Caco-2 (cell line): ENCODE measurements at regions not wholly inside any gene's neighbourhood (a gene's known extent, or its start where the extent isn't known, plus 50 kb on each side); places are given as distances from the start of the nearest gene placed in this dataset.
A peak's percentile ranks its signal among the peaks of the same experiment; 100 is the strongest.
"Not testable (repeated sequence)": the region's sequence is repeated elsewhere in the genome, so short reads cannot be mapped to it uniquely, and the experiment has no call there.

ENCODE experiments used
- BruUV-seq: library from RNA; stranded (reverse); fragments of 400-500 nt; replicated peaks from 2 replicates; lab custom pipeline; 2021; lab: Mats Ljungman, UMichigan
- CTCF ChIA-PET: fragments of 300-600 bp; sonication (Branson Sonifier 250); formaldehyde crosslinking; loops from one replicate; lab custom pipeline; 2022; ENCODE audit warnings: antibody characterized with exemption; lab: Charles Lee
- POLR2A ChIA-PET: fragments of 300-600 bp; sonication (Branson Sonifier 250); formaldehyde crosslinking; loops from one replicate; lab custom pipeline; 2022; ENCODE audit warnings: antibody characterized with exemption; lab: Charles Lee
- DNase-seq, 2 experiments: peaks; one replicate each; pipeline versions ENCODE4 v3.0.0 to v3.0.0-alpha.2; 2020 to 2022
- H3K27me3 ChIP-seq: replicated peaks from 2 replicates; pipeline ENCODE4 v1.6.0; 2011; ENCODE audit warnings: low read length; ENCODE audit not compliant: control insufficient read depth, insufficient read depth
- H3K36me3 ChIP-seq: 2 replicates; pipeline ENCODE4 v1.5.1; 2011; ENCODE audit warnings: low read length; ENCODE audit not compliant: control insufficient read depth, insufficient read depth
- H3K4me1 ChIP-seq: fragments of 250-450 bp; sonication (Bioruptor Pico); 2 replicates; pipeline ENCODE4 v1.5.1; 2020; ENCODE audit warnings: mild to moderate bottlenecking
- H3K4me3 ChIP-seq: 2 replicates; pipeline ENCODE4 v1.5.1; 2011; ENCODE audit warnings: low read depth, mild to moderate bottlenecking, control low read depth, low read length
- H3K9me3 ChIP-seq: fragments of 250-450 bp; sonication (Bioruptor Pico); 2 replicates; pipeline ENCODE4 v1.5.1; 2020; ENCODE audit warnings: mild to moderate bottlenecking, moderate library complexity
- H3K27ac Mint-ChIP-seq: one replicate; pipeline ENCODE4 v1.8.0; 2022; ENCODE audit warnings: mixed read lengths; ENCODE audit not compliant: unreplicated experiment
- H3K27me3 Mint-ChIP-seq: one replicate; pipeline ENCODE4 v1.8.0; 2022; ENCODE audit warnings: mixed read lengths; ENCODE audit not compliant: insufficient read depth, unreplicated experiment
- H3K36me3 Mint-ChIP-seq: one replicate; pipeline ENCODE4 v1.8.0; 2022; ENCODE audit warnings: mild to moderate bottlenecking, mixed read lengths; ENCODE audit not compliant: insufficient read depth, unreplicated experiment
- H3K4me1 Mint-ChIP-seq: one replicate; pipeline ENCODE4 v1.8.0; 2022; ENCODE audit warnings: low read depth, mixed read lengths; ENCODE audit not compliant: unreplicated experiment
- H3K4me3 Mint-ChIP-seq: one replicate; pipeline ENCODE4 v1.8.0; 2022; ENCODE audit warnings: mild to moderate bottlenecking, moderate library complexity, mixed read lengths; ENCODE audit not compliant: unreplicated experiment
- H3K9me3 Mint-ChIP-seq: one replicate; pipeline ENCODE4 v1.8.0; 2022; ENCODE audit warnings: mixed read lengths; ENCODE audit not compliant: unreplicated experiment
- intact Hi-C: fragments of 100-400 bp; cut with micrococcal nuclease; formaldehyde crosslinking; loops from one replicate; pipeline ENCODE4 v1.10.0; 2022; ENCODE audit not compliant: unreplicated experiment
- TF ChIP-seq, protein P1 (sequence below), 2 experiments: fragments of 200-600 bp in 1 of 2; IDR thresholded peaks; 1 replicate in 1 of 2; 2 replicates in 1 of 2; pipeline versions ENCODE4 v1.5.1 to v1.8.0; 2011 to 2022; ENCODE audit warnings: antibody characterized with exemption in 1 of 2, control low read depth in 1 of 2, inconsistent platforms in 1 of 2, low read depth in 1 of 2, low read length in 1 of 2, mild to moderate bottlenecking in 1 of 2, moderate library complexity in 1 of 2; ENCODE audit not compliant: insufficient read depth in 1 of 2, severe bottlenecking in 1 of 2, unreplicated experiment in 1 of 2

DNA sequence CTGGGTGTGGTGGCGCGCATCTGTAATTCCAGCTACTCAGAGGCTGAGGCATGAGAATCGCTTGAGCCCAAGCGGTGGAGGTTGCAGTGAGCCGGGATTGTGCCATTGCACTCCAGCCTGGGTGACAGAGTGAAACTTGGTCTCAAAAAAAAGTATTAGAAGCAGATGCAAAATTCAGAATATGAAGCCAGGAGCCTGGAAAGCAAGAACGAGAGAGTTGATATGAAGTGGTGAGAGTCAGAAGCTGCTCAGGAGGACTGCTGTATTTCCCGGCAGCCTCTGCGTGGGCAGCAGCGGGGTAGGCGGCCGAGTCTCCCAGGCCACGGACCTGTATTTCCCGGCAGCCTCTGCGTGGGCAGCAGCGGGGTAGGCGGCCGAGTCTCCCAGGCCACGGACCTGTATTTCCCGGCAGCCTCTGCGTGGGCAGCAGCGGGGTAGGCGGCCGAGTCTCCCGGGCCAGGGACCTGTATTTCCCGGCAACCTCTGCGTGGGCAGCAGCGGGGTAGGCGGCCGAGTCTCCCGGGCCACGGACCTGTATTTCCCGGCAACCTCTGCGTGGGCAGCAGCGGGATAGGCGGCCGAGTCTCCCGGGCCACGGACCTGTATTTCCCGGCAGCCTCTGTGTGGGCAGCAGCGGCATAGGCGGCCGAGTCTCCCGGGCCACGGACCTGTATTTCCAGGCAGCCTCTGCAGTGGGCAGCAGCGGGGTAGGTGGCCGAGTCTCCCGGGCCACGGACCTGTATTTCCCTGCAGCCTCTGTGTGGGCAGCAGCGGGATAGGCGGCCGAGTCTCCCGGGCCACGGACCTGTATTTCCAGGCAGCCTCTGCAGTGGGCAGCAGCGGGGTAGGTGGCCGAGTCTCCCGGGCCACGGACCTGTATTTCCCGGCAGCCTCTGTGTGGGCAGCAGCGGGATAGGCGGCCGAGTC is 145.2 kb upstream of the PITRM1 start:
- H3K27ac Mint-ChIP-seq, H3K27me3 Mint-ChIP-seq, H3K9me3 ChIP-seq, H3K4me3 ChIP-seq, POLR2A ChIA-PET, intact Hi-C loops, H3K4me3 Mint-ChIP-seq, H3K36me3 ChIP-seq, DNase-seq, H3K36me3 Mint-ChIP-seq, H3K4me1 ChIP-seq, BruUV-seq, H3K27me3 ChIP-seq, CTCF ChIA-PET, H3K4me1 Mint-ChIP-seq: not testable (repeated sequence)
- peaks cover 11% of the 10 kb centered on the region for H3K9me3 Mint-ChIP-seq

DNA sequence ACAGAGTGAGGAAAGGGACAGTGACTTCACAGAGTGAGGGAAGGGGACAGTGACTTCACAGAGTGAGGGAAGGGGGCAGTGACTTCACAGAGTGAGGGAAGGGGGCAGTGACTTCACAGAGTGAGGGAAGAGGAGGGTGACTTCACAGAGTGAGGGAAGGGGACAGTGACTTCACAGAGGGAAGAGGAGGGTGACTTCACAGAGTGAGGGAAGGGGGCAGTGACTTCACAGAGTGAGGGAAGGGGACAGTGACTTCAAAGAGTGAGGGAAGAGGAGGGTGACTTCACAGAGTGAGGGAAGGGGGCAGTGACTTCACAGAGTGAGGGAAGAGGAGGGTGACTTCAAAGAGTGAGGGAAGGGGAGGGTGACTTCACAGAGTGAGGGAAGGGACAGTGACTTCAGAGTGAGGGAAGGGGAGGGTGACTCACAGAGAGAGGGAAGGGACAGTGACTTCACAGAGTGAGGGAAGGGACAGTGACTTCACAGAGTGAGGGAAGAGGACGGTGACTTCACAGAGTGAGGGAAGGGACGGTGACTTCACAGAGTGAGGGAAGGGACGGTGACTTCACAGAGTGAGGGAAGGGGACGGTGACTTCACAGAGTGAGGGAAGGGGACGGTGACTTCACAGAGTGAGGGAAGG is 142.0 kb upstream of the PITRM1 start:
- H3K36me3 Mint-ChIP-seq, POLR2A ChIA-PET, H3K27me3 ChIP-seq, H3K4me1 ChIP-seq, H3K9me3 ChIP-seq, H3K4me3 Mint-ChIP-seq, H3K4me3 ChIP-seq, H3K36me3 ChIP-seq, BruUV-seq, CTCF ChIA-PET, DNase-seq, intact Hi-C loops, H3K4me1 Mint-ChIP-seq: not testable (repeated sequence)
- Mint-ChIP-seq H3K27me3 (peaks cover 11% of the 10 kb centered on the region), H3K27ac (peak overlapping the region; percentile 27), H3K9me3 (peaks cover 11% of the 10 kb centered on the region)

DNA sequence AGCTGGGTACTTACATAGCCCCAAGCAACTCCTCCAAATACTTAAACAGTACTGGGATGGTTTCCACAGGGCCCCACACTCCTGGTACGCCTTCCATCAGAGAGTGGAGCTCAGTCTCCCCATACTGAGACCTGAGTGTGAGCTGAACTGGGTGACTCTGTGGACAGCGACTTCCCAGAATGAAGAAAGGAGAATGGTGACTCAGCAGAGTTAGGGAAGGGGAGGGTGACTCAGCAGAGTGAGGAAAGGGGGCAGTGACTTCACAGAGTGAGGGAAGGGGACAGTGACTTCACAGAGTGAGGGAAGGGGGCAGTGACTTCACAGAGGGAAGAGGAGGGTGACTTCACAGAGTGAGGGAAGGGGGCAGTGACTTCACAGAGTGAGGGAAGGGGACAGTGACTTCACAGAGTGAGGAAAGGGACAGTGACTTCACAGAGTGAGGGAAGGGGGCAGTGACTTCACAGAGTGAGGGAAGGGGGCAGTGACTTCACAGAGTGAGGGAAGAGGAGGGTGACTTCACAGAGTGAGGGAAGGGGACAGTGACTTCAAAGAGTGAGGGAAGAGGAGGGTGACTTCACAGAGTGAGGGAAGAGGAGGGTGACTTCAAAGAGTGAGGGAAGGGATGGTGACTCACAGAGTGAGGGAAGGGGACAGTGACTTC is 141.3 kb upstream of the PITRM1 start:
- intact Hi-C loops, H3K4me3 Mint-ChIP-seq, POLR2A ChIA-PET, H3K4me1 Mint-ChIP-seq, H3K4me3 ChIP-seq, H3K36me3 Mint-ChIP-seq, H3K9me3 ChIP-seq, H3K4me1 ChIP-seq, H3K27me3 ChIP-seq, H3K36me3 ChIP-seq, BruUV-seq, CTCF ChIA-PET: not testable (repeated sequence)
- H3K27me3 Mint-ChIP-seq: peaks cover 11% of the 10 kb centered on the region
- H3K27ac Mint-ChIP-seq: peak overlapping the region; percentile 27
- DNase-seq: peak in 1 of 2 experiments; percentile 21
- H3K9me3 Mint-ChIP-seq: peaks cover 11% of the 10 kb centered on the region

DNA sequence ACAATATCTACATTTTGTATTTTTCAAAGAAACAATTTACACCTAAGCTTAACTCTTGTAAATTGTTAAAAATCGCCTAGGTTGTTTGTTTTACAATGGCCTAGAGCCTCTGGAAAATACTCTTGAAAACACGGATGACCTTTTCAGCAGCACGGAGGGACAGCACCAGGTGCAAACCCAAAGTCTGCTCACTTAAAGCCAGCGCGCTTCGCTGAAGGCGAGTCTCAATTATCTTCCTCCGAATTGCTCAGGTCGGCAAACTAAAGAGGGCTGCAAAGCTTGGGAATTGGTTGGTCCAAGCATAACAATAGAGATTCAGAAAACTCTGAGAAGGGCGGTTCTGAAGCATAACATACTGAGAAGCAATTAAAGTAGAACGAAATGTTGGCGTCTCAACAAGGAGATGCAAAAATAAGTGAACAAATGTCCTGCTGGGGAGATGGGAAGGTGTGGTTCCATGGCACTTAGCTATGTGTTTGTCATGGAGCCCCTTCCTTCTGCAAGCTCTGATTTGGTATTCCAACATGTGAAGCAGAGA is 139.9 kb upstream of the PITRM1 start:
- POLR2A ChIA-PET: no interaction called here
- peaks cover 18% of the 10 kb centered on the region for H3K27me3 Mint-ChIP-seq
- TF ChIP-seq, protein P1, sequence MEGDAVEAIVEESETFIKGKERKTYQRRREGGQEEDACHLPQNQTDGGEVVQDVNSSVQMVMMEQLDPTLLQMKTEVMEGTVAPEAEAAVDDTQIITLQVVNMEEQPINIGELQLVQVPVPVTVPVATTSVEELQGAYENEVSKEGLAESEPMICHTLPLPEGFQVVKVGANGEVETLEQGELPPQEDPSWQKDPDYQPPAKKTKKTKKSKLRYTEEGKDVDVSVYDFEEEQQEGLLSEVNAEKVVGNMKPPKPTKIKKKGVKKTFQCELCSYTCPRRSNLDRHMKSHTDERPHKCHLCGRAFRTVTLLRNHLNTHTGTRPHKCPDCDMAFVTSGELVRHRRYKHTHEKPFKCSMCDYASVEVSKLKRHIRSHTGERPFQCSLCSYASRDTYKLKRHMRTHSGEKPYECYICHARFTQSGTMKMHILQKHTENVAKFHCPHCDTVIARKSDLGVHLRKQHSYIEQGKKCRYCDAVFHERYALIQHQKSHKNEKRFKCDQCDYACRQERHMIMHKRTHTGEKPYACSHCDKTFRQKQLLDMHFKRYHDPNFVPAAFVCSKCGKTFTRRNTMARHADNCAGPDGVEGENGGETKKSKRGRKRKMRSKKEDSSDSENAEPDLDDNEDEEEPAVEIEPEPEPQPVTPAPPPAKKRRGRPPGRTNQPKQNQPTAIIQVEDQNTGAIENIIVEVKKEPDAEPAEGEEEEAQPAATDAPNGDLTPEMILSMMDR (IDR thresholded peaks at IDR 0.05; ENCODE audit: insufficient read depth in 1 of 2, low read depth in 1 of 2, low read length in 1 of 2, severe bottlenecking in 1 of 2, unreplicated experiment in 1 of 2): no peak

More for the DNA sequence above, 139.9 kb upstream of the PITRM1 start:
- H3K9me3 Mint-ChIP-seq: peaks cover 9% of the 10 kb centered on the region
- Histone ChIP-seq H3K9me3 (no peaks in the 10 kb centered on the region; the same call in 1 of the 2 replicates), H3K36me3 (no peaks in the 10 kb centered on the region), H3K4me1 (no peaks in the 10 kb centered on the region), H3K4me3 (no peak overlapping the region), H3K27me3 (no peaks in the 10 kb centered on the region; the same call in 1 of the 2 replicates)
- H3K27ac Mint-ChIP-seq: no peak overlapping the region
- CTCF ChIA-PET: no interaction called here
- H3K4me1 Mint-ChIP-seq: no peaks in the 10 kb centered on the region
- no peak overlapping the region for H3K4me3 Mint-ChIP-seq
- intact Hi-C loops: no loop called here
- no TSS peak for BruUV-seq
- no peak for DNase-seq
- H3K36me3 Mint-ChIP-seq: no peaks in the 10 kb centered on the region
